ENCODE measurements at regions not wholly inside any gene's neighbourhood (a gene's known extent, or its start where the extent isn't known, plus 50 kb on each side); places are given as distances from the start of the nearest gene placed in this dataset.
A peak's percentile ranks its signal among the peaks of the same experiment; 100 is the strongest.

DNA sequence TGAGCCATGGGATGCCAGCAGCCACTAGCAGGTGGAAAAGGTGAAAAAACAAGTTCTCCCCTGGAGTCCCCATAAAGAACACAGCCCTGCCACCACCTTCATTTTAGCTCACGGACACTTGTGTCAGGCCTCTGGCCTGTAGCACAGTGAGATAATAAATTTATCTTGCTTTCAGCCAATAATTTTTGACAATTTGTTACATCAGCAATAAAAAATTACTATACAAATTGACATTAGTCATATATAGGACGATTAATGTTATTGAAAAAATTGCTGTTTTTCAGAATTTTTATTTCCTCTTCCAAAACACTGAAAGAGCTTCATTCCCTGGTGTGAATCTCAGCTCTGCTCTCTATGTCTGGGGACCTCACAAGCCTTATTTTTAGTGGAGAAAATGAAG is 152.9 kb upstream of the ETV3 start:
- Mint-ChIP-seq H3K27me3 (peaks cover 20% of the 10 kb centered on the region), H3K27ac (peak overlapping the region; percentile 51), H3K4me3 (ENCODE audit: low read depth) (no peak overlapping the region)

GRCh38 chr1:157289424-157290105 is 151.4 kb upstream of the ETV3 start:
- Mint-ChIP-seq H3K4me3 (ENCODE audit: low read depth) (no peak overlapping the region), H3K36me3 (ENCODE audit: insufficient read depth) (no peaks in the 10 kb centered on the region), H3K27ac (no peak overlapping the region), H3K9me3 (ENCODE audit: low read depth) (no peaks in the 10 kb centered on the region), H3K4me1 (ENCODE audit: low read depth) (peaks cover 5% of the 10 kb centered on the region), H3K27me3 (peaks cover 22% of the 10 kb centered on the region)
- no peak for DNase-seq (ENCODE audit: low spot score, unreplicated experiment)
- no peak for TF ChIP-seq CTCF (IDR thresholded peaks at IDR 0.05; ENCODE audit: unreplicated experiment)

More for the DNA sequence above, 152.9 kb upstream of the ETV3 start:
- TF ChIP-seq CTCF (IDR thresholded peaks at IDR 0.05; ENCODE audit: unreplicated experiment), result no peak
- Mint-ChIP-seq H3K36me3 (ENCODE audit: insufficient read depth) (no peaks in the 10 kb centered on the region), H3K4me1 (ENCODE audit: low read depth) (peaks cover 5% of the 10 kb centered on the region), H3K9me3 (ENCODE audit: low read depth) (no peaks in the 10 kb centered on the region)
- DNase-seq (ENCODE audit: low spot score, unreplicated experiment), result no peak

DNA sequence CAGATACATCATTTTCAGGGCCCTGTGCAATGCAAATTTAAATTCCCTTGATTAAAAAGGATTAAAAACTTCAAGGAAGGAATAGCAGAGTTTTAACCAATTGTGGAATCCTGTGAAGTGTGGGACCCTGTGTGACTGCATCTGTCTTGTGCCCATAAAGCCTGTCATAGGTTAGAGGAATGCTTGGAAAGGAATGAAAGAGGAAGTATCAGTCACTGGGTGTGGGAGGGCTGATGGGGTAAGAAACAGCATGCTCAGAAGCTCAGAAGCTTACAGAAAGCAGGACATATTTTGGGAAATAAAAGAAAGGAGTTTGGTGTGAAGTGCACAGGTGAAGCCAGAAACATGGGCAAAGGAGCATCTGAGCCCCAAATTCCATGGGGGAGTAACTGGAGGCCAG is 150.8 kb upstream of the ETV3 start:
- Mint-ChIP-seq H3K27me3 (peaks cover 22% of the 10 kb centered on the region), H3K27ac (no peak overlapping the region), H3K4me1 (ENCODE audit: low read depth) (peaks cover 5% of the 10 kb centered on the region)

DNA sequence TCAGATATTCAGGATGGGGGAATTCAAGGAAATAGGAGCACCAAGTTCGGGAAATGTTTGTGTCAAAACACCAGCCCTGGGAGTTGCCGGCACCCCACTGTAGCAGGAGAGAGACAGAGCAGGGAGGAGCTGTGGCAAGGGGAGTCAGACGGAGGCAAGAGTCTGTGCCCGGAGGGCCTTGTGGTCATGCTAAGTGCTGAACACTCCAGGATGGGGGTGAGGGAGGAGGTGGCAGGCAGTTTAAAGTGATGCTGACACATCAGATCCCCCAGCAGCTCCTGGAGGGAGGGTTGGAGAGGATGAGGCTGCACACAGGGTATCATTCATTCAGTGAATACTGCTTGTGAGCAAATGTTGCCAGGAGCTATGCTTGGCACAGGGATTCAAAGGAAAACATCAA is 150.3 kb upstream of the ETV3 start:
- Mint-ChIP-seq H3K27ac (no peak overlapping the region), H3K27me3 (peaks cover 22% of the 10 kb centered on the region), H3K4me3 (ENCODE audit: low read depth) (no peak overlapping the region), H3K9me3 (ENCODE audit: low read depth) (no peaks in the 10 kb centered on the region), H3K4me1 (ENCODE audit: low read depth) (peaks cover 2% of the 10 kb centered on the region), H3K36me3 (ENCODE audit: insufficient read depth) (no peaks in the 10 kb centered on the region)
- DNase-seq (ENCODE audit: low spot score, unreplicated experiment), result no peak
- no peak for TF ChIP-seq CTCF (IDR thresholded peaks at IDR 0.05; ENCODE audit: unreplicated experiment)

More for the DNA sequence above, 150.8 kb upstream of the ETV3 start:
- Mint-ChIP-seq H3K4me3 (ENCODE audit: low read depth) (no peak overlapping the region), H3K9me3 (ENCODE audit: low read depth) (no peaks in the 10 kb centered on the region), H3K36me3 (ENCODE audit: insufficient read depth) (no peaks in the 10 kb centered on the region)
- no peak for TF ChIP-seq CTCF (IDR thresholded peaks at IDR 0.05; ENCODE audit: unreplicated experiment)
- DNase-seq (ENCODE audit: low spot score, unreplicated experiment), result no peak

- H3K4me3 Mint-ChIP-seq (ENCODE audit: low read depth), result no peak overlapping the region
- H3K9me3 Mint-ChIP-seq (ENCODE audit: low read depth), result peaks cover 2% of the 10 kb centered on the region
- H3K36me3 Mint-ChIP-seq (ENCODE audit: insufficient read depth), result peaks cover 1% of the 10 kb centered on the region
- H3K4me1 Mint-ChIP-seq (ENCODE audit: low read depth), result no peaks in the 10 kb centered on the region
- H3K27ac Mint-ChIP-seq, result no peak overlapping the region
- H3K27me3 Mint-ChIP-seq, result peaks cover 22% of the 10 kb centered on the region
- no peak for TF ChIP-seq CTCF (IDR thresholded peaks at IDR 0.05; ENCODE audit: unreplicated experiment)
- DNase-seq (ENCODE audit: low spot score, unreplicated experiment), result no peak
Observed at GRCh38 chr1:157288006-157288405, 149.8 kb upstream of the ETV3 start.

All from progenitor cell of endocrine pancreas (in vitro differentiated cells).